ENCODE measurements at regions not wholly inside any gene's neighbourhood (a gene's known extent, or its start where the extent isn't known, plus 50 kb on each side); places are given as distances from the start of the nearest gene placed in this dataset.

DNA sequence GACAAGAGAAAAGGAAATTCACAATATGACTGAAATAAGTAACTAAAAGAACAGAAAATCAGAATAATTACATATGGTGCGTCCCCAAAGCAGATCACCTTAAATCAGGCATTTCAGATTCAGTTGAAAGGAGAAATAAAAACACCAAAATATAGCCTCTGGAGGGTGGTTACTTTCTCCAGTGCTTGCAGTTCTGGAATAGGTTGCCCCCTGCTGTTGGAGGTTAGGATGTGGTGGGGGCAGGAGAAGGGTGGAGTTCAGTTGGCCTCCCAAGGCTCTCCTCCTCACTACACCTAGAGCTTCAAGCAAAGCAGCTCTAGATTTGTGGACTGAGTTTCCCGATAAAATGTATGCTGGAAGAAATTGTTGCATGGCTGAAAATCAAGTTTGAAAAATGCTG, 338.2 kb upstream of the TLE4 start:
- Histone ChIP-seq H3K9me3 (ENCODE audit: control extremely low read depth in 1 of 5, control insufficient read depth in 4 of 5, insufficient read depth in 2 of 5, low read depth in 1 of 5, low read length in 4 of 5) (peaks cover 0 to 8% (median 0%) of the 10 kb centered on the region in 5 experiments), H3K36me3 (ENCODE audit: control insufficient read depth in 4 of 4, insufficient read depth in 4 of 4, low read length in 3 of 4) (no peaks in the 10 kb centered on the region), H3K4me1 (ENCODE audit: control extremely low read depth in 1 of 4, control insufficient read depth in 4 of 4, insufficient read depth in 4 of 4, low read length in 3 of 4) (no peaks in the 10 kb centered on the region), H3K4me3 (ENCODE audit: control insufficient read depth in 1 of 7, extremely low read depth in 1 of 7, insufficient read depth in 4 of 7, low read depth in 2 of 7, low read length in 6 of 7) (no peak overlapping the region), H3K27me3 (replicated peaks in 2 of 5; ENCODE audit: control insufficient read depth in 4 of 5, insufficient read depth in 5 of 5, low read length in 4 of 5) (no peaks in the 10 kb centered on the region), H3K27ac (ENCODE audit: insufficient read depth in 1 of 2, low read depth in 1 of 2, low read length in 2 of 2, poor library complexity in 1 of 2, severe bottlenecking in 2 of 2) (no peak overlapping the region)
- WGBS (ENCODE audit: insufficient coverage) = no CpG with 5 or more reads among the region's 2 CpGs
- CTCF ChIA-PET = no interaction called here
- POLR2A ChIA-PET = no interaction called here
- DNase-seq = peak in 1 of 3 donors; percentile 12

DNA sequence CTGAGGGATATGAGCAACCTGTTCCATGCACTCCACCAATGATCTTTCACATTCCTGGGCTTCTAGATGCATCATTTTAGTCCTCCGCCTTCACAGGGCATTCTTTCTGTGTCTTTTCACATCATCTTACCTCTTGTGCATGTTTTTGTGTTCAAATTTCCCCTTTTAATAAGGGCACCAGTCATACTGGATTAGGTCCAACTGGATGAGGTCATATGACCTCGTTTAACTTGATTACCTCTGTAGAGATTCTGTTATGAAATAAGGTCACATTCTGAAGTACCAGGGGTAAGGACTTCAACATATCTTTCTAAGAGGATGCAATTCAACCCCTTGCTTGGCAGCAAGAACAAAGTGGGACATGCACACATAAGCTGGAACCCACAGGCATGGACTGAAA, 335.3 kb upstream of the TLE4 start:
- POLR2A ChIA-PET = no interaction called here
- Histone ChIP-seq H3K4me1 (ENCODE audit: control extremely low read depth in 1 of 4, control insufficient read depth in 4 of 4, insufficient read depth in 4 of 4, low read length in 3 of 4) (no peaks in the 10 kb centered on the region), H3K36me3 (ENCODE audit: control insufficient read depth in 4 of 4, insufficient read depth in 4 of 4, low read length in 3 of 4) (no peaks in the 10 kb centered on the region), H3K9me3 (ENCODE audit: control extremely low read depth in 1 of 5, control insufficient read depth in 4 of 5, insufficient read depth in 2 of 5, low read depth in 1 of 5, low read length in 4 of 5) (peaks cover 0 to 8% (median 0%) of the 10 kb centered on the region in 5 experiments), H3K27me3 (replicated peaks in 2 of 5; ENCODE audit: control insufficient read depth in 4 of 5, insufficient read depth in 5 of 5, low read length in 4 of 5) (no peaks in the 10 kb centered on the region), H3K4me3 (ENCODE audit: control insufficient read depth in 1 of 7, extremely low read depth in 1 of 7, insufficient read depth in 4 of 7, low read depth in 2 of 7, low read length in 6 of 7) (no peak overlapping the region), H3K27ac (ENCODE audit: insufficient read depth in 1 of 2, low read depth in 1 of 2, low read length in 2 of 2, poor library complexity in 1 of 2, severe bottlenecking in 2 of 2) (no peak overlapping the region)
- WGBS (ENCODE audit: insufficient coverage) = 89% methylated on average over 2 of the region's 2 CpGs
- CTCF ChIA-PET = no interaction called here
- no peak for DNase-seq

DNA sequence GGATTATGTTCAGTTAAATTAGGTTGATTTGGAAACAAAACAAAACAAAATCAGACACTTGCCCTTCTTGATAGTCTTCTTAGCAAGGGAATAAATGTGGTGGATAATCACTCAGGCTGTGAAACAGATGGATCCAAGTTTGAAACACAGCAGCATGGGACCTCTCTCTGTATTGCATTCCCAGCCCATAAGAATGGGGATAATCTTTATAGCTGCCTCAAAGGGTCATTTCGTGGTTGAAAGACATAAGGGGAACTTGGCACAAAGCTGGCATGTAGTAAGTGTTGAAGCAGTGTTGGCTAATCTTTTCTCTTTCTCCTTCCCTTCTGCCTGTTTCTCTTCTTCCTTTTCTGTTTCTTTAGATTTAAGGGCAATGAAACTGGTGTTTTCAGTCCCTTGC, 333.9 kb upstream of the TLE4 start:
- DNase-seq = no peak
- ChIA-PET CTCF (no interaction called here), POLR2A (no interaction called here)
- H3K36me3 ChIP-seq (ENCODE audit: control insufficient read depth in 4 of 4, insufficient read depth in 4 of 4, low read length in 3 of 4) = no peaks in the 10 kb centered on the region
- no peak overlapping the region for H3K27ac ChIP-seq (ENCODE audit: insufficient read depth in 1 of 2, low read depth in 1 of 2, low read length in 2 of 2, poor library complexity in 1 of 2, severe bottlenecking in 2 of 2)
- peaks cover 0 to 2% (median 0%) of the 10 kb centered on the region in 5 experiments for H3K9me3 ChIP-seq (ENCODE audit: control extremely low read depth in 1 of 5, control insufficient read depth in 4 of 5, insufficient read depth in 2 of 5, low read depth in 1 of 5, low read length in 4 of 5)
- no CpG with 5 or more reads among the region's 1 CpG for WGBS (ENCODE audit: insufficient coverage)
- H3K4me1 ChIP-seq (ENCODE audit: control extremely low read depth in 1 of 4, control insufficient read depth in 4 of 4, insufficient read depth in 4 of 4, low read length in 3 of 4) = no peaks in the 10 kb centered on the region
- H3K27me3 ChIP-seq (replicated peaks in 2 of 5; ENCODE audit: control insufficient read depth in 4 of 5, insufficient read depth in 5 of 5, low read length in 4 of 5) = no peaks in the 10 kb centered on the region
- no peak overlapping the region for H3K4me3 ChIP-seq (ENCODE audit: control insufficient read depth in 1 of 7, extremely low read depth in 1 of 7, insufficient read depth in 4 of 7, low read depth in 2 of 7, low read length in 6 of 7)

DNA sequence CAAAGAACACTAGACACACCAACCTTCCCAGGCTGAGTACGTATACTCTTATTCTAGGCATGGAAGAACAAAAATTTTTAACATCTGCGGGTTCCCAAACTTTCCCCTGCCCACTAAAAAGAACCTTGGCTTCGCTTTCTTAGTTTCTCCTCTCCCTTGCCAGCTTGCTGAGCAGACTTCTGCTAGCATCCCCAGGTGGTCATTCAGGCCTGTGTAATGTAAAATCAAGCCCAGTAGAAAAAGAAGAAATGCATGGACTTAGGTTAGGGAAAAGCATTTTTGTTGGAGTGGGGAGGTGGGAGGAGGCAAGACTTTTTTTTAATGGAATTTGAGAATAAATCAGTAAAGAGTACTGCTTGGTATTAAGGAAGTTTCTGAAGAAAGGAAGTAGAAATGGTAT, 331.0 kb upstream of the TLE4 start:
- 90% methylated on average over 2 of the region's 3 CpGs for WGBS (ENCODE audit: insufficient coverage)
- ChIA-PET CTCF (no interaction called here), POLR2A (no interaction called here)
- Histone ChIP-seq H3K4me3 (ENCODE audit: control insufficient read depth in 1 of 7, extremely low read depth in 1 of 7, insufficient read depth in 4 of 7, low read depth in 2 of 7, low read length in 6 of 7) (no peak overlapping the region), H3K4me1 (ENCODE audit: control extremely low read depth in 1 of 4, control insufficient read depth in 4 of 4, insufficient read depth in 4 of 4, low read length in 3 of 4) (no peaks in the 10 kb centered on the region), H3K36me3 (ENCODE audit: control insufficient read depth in 4 of 4, insufficient read depth in 4 of 4, low read length in 3 of 4) (no peaks in the 10 kb centered on the region), H3K9me3 (ENCODE audit: control extremely low read depth in 1 of 5, control insufficient read depth in 4 of 5, insufficient read depth in 2 of 5, low read depth in 1 of 5, low read length in 4 of 5) (no peaks in the 10 kb centered on the region), H3K27ac (ENCODE audit: insufficient read depth in 1 of 2, low read depth in 1 of 2, low read length in 2 of 2, poor library complexity in 1 of 2, severe bottlenecking in 2 of 2) (no peak overlapping the region), H3K27me3 (replicated peaks in 2 of 5; ENCODE audit: control insufficient read depth in 4 of 5, insufficient read depth in 5 of 5, low read length in 4 of 5) (no peaks in the 10 kb centered on the region)
- no peak for DNase-seq

DNA sequence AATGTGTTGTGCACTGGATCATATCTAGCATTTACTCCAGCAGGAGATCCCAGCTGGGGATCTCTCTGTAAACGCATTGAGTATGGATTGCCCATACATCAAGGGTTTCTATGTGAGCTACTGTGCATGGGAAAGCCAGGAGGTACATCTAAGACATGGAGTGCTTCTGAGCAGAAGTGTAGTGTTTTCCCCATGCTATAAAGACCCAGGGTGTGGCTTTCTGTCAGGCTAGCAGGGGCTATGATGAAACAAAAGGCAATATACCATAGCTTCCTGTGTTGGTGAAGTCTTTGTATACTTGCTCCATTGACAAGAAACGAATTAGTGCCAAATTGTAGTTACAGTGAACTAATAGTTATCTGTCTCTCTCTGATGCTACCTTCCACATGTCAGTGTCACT, 329.3 kb upstream of the TLE4 start:
- CTCF ChIA-PET = no interaction called here
- H3K36me3 ChIP-seq (ENCODE audit: control insufficient read depth in 4 of 4, insufficient read depth in 4 of 4, low read length in 3 of 4) = no peaks in the 10 kb centered on the region
- no peaks in the 10 kb centered on the region for H3K9me3 ChIP-seq (ENCODE audit: control extremely low read depth in 1 of 5, control insufficient read depth in 4 of 5, insufficient read depth in 2 of 5, low read depth in 1 of 5, low read length in 4 of 5)
- POLR2A ChIA-PET = no interaction called here
- 100% methylated on average over 1 of the region's 2 CpGs for WGBS (ENCODE audit: insufficient coverage)
- H3K4me1 ChIP-seq (ENCODE audit: control extremely low read depth in 1 of 4, control insufficient read depth in 4 of 4, insufficient read depth in 4 of 4, low read length in 3 of 4) = no peaks in the 10 kb centered on the region
- no peak for DNase-seq
- no peaks in the 10 kb centered on the region for H3K27me3 ChIP-seq (replicated peaks in 2 of 5; ENCODE audit: control insufficient read depth in 4 of 5, insufficient read depth in 5 of 5, low read length in 4 of 5)
- H3K27ac ChIP-seq (ENCODE audit: insufficient read depth in 1 of 2, low read depth in 1 of 2, low read length in 2 of 2, poor library complexity in 1 of 2, severe bottlenecking in 2 of 2) = no peak overlapping the region
- no peak overlapping the region for H3K4me3 ChIP-seq (ENCODE audit: control insufficient read depth in 1 of 7, extremely low read depth in 1 of 7, insufficient read depth in 4 of 7, low read depth in 2 of 7, low read length in 6 of 7)

DNA sequence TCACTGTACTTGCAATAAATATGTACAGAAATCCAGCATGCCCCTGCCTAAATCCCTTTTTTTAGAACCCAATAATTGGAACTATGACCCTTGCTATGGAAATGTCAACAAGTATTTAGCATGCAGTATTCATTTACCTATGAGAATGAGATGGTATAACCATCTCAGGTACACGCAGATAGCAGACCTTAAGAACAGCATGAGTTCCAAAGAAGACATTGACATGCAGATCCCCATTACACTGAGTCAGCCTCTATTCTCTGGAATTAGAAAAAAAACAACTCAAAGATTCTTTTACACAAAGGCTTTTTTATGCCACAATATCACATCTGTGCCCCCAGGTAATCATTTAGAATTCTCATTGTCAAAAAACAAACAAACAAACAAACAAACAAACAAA, 325.6 kb upstream of the TLE4 start:
- Histone ChIP-seq H3K36me3 (ENCODE audit: control insufficient read depth in 4 of 4, insufficient read depth in 4 of 4, low read length in 3 of 4) (no peaks in the 10 kb centered on the region), H3K4me1 (ENCODE audit: control extremely low read depth in 1 of 4, control insufficient read depth in 4 of 4, insufficient read depth in 4 of 4, low read length in 3 of 4) (no peaks in the 10 kb centered on the region), H3K4me3 (ENCODE audit: control insufficient read depth in 1 of 7, extremely low read depth in 1 of 7, insufficient read depth in 4 of 7, low read depth in 2 of 7, low read length in 6 of 7) (no peak overlapping the region), H3K27me3 (replicated peaks in 2 of 5; ENCODE audit: control insufficient read depth in 4 of 5, insufficient read depth in 5 of 5, low read length in 4 of 5) (no peaks in the 10 kb centered on the region), H3K9me3 (ENCODE audit: control extremely low read depth in 1 of 5, control insufficient read depth in 4 of 5, insufficient read depth in 2 of 5, low read depth in 1 of 5, low read length in 4 of 5) (no peaks in the 10 kb centered on the region), H3K27ac (ENCODE audit: insufficient read depth in 1 of 2, low read depth in 1 of 2, low read length in 2 of 2, poor library complexity in 1 of 2, severe bottlenecking in 2 of 2) (no peak overlapping the region)
- DNase-seq = no peak
- CTCF ChIA-PET = no interaction called here
- POLR2A ChIA-PET = no interaction called here
- 100% methylated on average over 1 of the region's 1 CpG for WGBS (ENCODE audit: insufficient coverage)

DNA sequence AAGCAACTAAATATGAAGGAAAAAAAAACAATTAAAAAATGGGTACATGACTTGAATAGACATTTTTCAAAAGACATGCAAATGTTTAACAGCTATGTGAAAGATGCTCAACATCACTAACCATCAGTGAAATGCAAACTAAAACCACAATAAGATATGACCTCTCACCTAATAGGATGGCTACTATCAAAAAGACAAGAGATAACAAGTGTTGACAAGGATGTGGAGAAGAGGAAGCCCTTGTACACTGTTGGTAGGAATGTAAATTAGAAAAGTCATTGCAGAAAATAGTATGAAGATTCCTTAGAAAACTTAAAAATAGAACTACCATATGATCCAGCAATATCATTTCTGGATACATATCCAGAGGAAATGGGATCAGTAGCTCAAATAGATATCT, 324.7 kb upstream of the TLE4 start:
- no peaks in the 10 kb centered on the region for H3K36me3 ChIP-seq (ENCODE audit: control insufficient read depth in 4 of 4, insufficient read depth in 4 of 4, low read length in 3 of 4)
- no peak overlapping the region for H3K27ac ChIP-seq (ENCODE audit: insufficient read depth in 1 of 2, low read depth in 1 of 2, low read length in 2 of 2, poor library complexity in 1 of 2, severe bottlenecking in 2 of 2)
- no peak for DNase-seq
- no peaks in the 10 kb centered on the region for H3K27me3 ChIP-seq (replicated peaks in 2 of 5; ENCODE audit: control insufficient read depth in 4 of 5, insufficient read depth in 5 of 5, low read length in 4 of 5)
- H3K4me3 ChIP-seq (ENCODE audit: control insufficient read depth in 1 of 7, extremely low read depth in 1 of 7, insufficient read depth in 4 of 7, low read depth in 2 of 7, low read length in 6 of 7) = no peak overlapping the region
- H3K9me3 ChIP-seq (ENCODE audit: control extremely low read depth in 1 of 5, control insufficient read depth in 4 of 5, insufficient read depth in 2 of 5, low read depth in 1 of 5, low read length in 4 of 5) = no peaks in the 10 kb centered on the region
- ChIA-PET CTCF (no interaction called here), POLR2A (no interaction called here)
- H3K4me1 ChIP-seq (ENCODE audit: control extremely low read depth in 1 of 4, control insufficient read depth in 4 of 4, insufficient read depth in 4 of 4, low read length in 3 of 4) = no peaks in the 10 kb centered on the region

DNA sequence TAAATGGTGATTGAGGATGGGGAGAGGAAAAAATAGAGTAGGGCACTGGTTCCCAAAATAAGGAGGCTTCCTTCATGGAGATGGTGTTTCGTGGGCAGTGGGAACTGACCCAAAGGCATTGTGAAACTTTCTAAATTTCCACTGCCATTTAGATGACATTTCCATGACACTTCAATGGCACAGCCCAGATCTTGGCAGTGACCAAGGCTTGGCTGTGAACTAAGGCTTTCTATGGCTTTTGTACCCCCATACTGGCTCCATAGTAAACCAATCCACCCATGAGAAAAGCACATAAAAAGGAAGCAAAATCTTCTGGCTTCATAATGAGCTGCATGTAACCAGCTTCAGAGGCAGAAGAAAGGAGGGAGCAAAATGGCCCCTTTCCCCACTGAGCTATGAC, 321.0 kb upstream of the TLE4 start:
- POLR2A ChIA-PET = no interaction called here
- no CpG with 5 or more reads among the region's 1 CpG for WGBS (ENCODE audit: insufficient coverage)
- no peak overlapping the region for H3K4me3 ChIP-seq (ENCODE audit: control insufficient read depth in 1 of 7, extremely low read depth in 1 of 7, insufficient read depth in 4 of 7, low read depth in 2 of 7, low read length in 6 of 7)
- no peaks in the 10 kb centered on the region for H3K27me3 ChIP-seq (replicated peaks in 2 of 5; ENCODE audit: control insufficient read depth in 4 of 5, insufficient read depth in 5 of 5, low read length in 4 of 5)
- no peaks in the 10 kb centered on the region for H3K4me1 ChIP-seq (ENCODE audit: control extremely low read depth in 1 of 4, control insufficient read depth in 4 of 4, insufficient read depth in 4 of 4, low read length in 3 of 4)
- H3K27ac ChIP-seq (ENCODE audit: insufficient read depth in 1 of 2, low read depth in 1 of 2, low read length in 2 of 2, poor library complexity in 1 of 2, severe bottlenecking in 2 of 2) = no peak overlapping the region
- no peaks in the 10 kb centered on the region for H3K36me3 ChIP-seq (ENCODE audit: control insufficient read depth in 4 of 4, insufficient read depth in 4 of 4, low read length in 3 of 4)
- no peak for DNase-seq
- CTCF ChIA-PET = no interaction called here
- H3K9me3 ChIP-seq (ENCODE audit: control extremely low read depth in 1 of 5, control insufficient read depth in 4 of 5, insufficient read depth in 2 of 5, low read depth in 1 of 5, low read length in 4 of 5) = no peaks in the 10 kb centered on the region

All from common myeloid progenitor, CD34-positive (primary cell).